Stimulated activated memory B cell treated with anti-CD40 and anti-IgM and Interleukin-4, amounts not matched to agents 10 μg/mL and 1 μg/mL and 100 μg/mL, for 72 hours (primary cell): ENCODE measurements at regions not wholly inside any gene's neighbourhood (a gene's known extent, or its start where the extent isn't known, plus 50 kb on each side); places are given as distances from the start of the nearest gene placed in this dataset.

Experiments
- ATAC-seq: fragments of 150-1000 bp; cut with Tn5 transposase; 2 replicates; pipeline ENCODE4 v1.10.0; 2021
- H3K27ac Mint-ChIP-seq: one replicate; pipeline ENCODE4 v1.8.0; 2022; ENCODE audit warnings: mild to moderate bottlenecking, mixed read lengths
- H3K27me3 Mint-ChIP-seq: one replicate; pipeline ENCODE4 v1.8.0; 2022; ENCODE audit warnings: mixed read lengths
- H3K36me3 Mint-ChIP-seq: one replicate; pipeline ENCODE4 v1.8.0; 2022; ENCODE audit warnings: mixed read lengths
- H3K4me1 Mint-ChIP-seq: one replicate; pipeline ENCODE4 v1.8.0; 2022; ENCODE audit warnings: mixed read lengths
- H3K4me3 Mint-ChIP-seq: one replicate; pipeline ENCODE4 v1.8.0; 2022; ENCODE audit warnings: mild to moderate bottlenecking, moderate library complexity, mixed read lengths
- H3K9me3 Mint-ChIP-seq: one replicate; pipeline ENCODE4 v1.8.0; 2022; ENCODE audit warnings: mixed read lengths

DNA sequence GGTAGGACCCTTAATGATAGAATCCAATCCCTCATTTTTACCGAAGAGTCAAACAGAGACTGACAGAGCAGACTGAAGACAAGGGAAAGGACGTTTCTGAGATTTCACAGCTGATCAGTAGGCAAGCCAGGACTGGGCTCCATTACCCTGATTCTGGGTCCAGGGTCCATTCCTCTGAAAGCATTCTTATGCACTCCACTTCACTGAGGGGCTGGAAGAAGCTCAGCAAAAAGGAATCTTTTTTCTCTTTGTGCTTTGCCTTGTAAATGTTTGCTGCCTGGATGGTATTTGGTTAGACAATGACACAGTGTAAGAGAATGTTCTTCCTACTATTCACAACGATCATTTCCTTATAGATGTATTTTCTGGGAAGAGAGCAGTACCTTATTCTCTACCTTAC is 331.3 kb upstream of the PROX1 start:
- Mint-ChIP-seq H3K36me3 (no peaks in the 10 kb centered on the region), H3K4me1 (no peaks in the 10 kb centered on the region), H3K4me3 (no peak overlapping the region), H3K27me3 (no peaks in the 10 kb centered on the region), H3K9me3 (peaks cover 2% of the 10 kb centered on the region), H3K27ac (no peak overlapping the region)
- ATAC-seq = no peak

- Mint-ChIP-seq H3K36me3 (no peaks in the 10 kb centered on the region), H3K4me3 (no peak overlapping the region), H3K27me3 (no peaks in the 10 kb centered on the region), H3K27ac (no peak overlapping the region), H3K4me1 (no peaks in the 10 kb centered on the region), H3K9me3 (peaks cover 2% of the 10 kb centered on the region)
- ATAC-seq = no peak
Observed at GRCh38 chr1:213657013-213657412, 330.8 kb upstream of the PROX1 start.

DNA sequence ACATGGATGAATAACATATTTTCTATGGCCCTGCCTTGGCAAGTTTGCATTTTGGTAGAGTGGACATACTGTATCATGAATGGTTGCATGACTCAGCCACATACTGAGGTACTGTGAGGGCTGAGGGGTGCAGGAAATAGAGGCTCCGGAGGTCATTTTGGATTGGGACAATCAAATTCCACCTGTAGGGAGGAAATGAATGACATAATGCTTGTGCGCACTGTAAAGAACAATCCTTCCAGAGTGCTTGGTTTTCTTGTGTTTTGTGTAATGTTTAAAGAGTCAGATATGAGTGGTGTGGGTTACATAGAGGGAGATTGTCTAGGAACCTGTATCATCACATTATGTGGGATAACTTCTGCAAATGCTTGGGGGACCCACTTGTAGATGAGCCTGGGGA is 329.9 kb upstream of the PROX1 start:
- Mint-ChIP-seq H3K9me3 (peaks cover 5% of the 10 kb centered on the region), H3K36me3 (no peaks in the 10 kb centered on the region), H3K27ac (no peak overlapping the region), H3K4me1 (no peaks in the 10 kb centered on the region), H3K27me3 (no peaks in the 10 kb centered on the region), H3K4me3 (no peak overlapping the region)
- ATAC-seq = no peak

DNA sequence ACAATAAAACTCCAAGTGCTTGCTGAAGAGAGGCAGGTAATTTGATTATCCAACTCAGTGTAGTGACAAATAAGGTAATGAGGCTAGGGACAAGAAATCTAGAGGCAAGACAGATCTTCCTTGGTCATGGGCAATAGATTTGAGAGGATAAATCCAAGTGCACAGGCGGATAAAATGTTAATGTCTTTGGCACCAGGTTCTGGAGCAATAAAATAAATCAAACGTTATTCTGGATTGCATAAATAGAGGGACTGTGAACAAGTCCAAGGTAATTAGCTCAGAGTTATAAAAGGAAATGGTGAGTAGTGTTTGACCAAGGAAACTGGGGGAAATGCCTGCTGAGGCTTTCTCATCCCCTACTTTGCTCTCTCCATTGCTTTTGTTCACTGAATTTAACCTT is 329.3 kb upstream of the PROX1 start:
- ATAC-seq = no peak
- Mint-ChIP-seq H3K36me3 (no peaks in the 10 kb centered on the region), H3K4me1 (no peaks in the 10 kb centered on the region), H3K27me3 (no peaks in the 10 kb centered on the region), H3K4me3 (no peak overlapping the region), H3K9me3 (peaks cover 5% of the 10 kb centered on the region), H3K27ac (no peak overlapping the region)

- Mint-ChIP-seq H3K27me3 (no peaks in the 10 kb centered on the region), H3K4me1 (no peaks in the 10 kb centered on the region), H3K9me3 (peaks cover 5% of the 10 kb centered on the region), H3K4me3 (no peak overlapping the region), H3K36me3 (no peaks in the 10 kb centered on the region), H3K27ac (no peak overlapping the region)
- no peak for ATAC-seq
Observed at GRCh38 chr1:213659580-213660547, 327.9 kb upstream of the PROX1 start.

- H3K36me3 Mint-ChIP-seq = no peaks in the 10 kb centered on the region
- no peak for ATAC-seq
- no peak overlapping the region for H3K4me3 Mint-ChIP-seq
- no peak overlapping the region for H3K27ac Mint-ChIP-seq
- no peaks in the 10 kb centered on the region for H3K27me3 Mint-ChIP-seq
- H3K4me1 Mint-ChIP-seq = no peaks in the 10 kb centered on the region
- H3K9me3 Mint-ChIP-seq = peaks cover 5% of the 10 kb centered on the region
Observed at GRCh38 chr1:213661302-213661701, 326.5 kb upstream of the PROX1 start.

DNA sequence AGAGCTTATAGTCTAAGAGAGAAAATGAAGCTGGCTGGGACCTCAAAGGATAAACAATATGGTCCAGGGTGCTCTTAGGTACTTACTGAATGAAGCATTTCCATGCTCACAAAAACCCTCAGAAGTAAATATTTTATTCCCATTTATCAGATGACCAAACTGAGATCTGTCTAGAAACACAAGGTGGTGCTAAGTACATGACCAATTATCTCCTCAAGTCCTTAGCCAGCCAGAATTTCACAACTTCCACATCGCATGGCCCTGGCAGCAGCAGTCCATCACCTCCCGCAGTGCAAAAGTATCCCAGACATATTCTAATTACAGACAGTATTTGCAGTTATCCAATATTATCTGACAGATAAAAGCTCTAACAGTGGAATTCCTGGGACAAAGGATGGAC is 321.7 kb upstream of the PROX1 start:
- Mint-ChIP-seq H3K9me3 (peaks cover 5% of the 10 kb centered on the region), H3K4me1 (no peaks in the 10 kb centered on the region), H3K27ac (no peak overlapping the region)

DNA sequence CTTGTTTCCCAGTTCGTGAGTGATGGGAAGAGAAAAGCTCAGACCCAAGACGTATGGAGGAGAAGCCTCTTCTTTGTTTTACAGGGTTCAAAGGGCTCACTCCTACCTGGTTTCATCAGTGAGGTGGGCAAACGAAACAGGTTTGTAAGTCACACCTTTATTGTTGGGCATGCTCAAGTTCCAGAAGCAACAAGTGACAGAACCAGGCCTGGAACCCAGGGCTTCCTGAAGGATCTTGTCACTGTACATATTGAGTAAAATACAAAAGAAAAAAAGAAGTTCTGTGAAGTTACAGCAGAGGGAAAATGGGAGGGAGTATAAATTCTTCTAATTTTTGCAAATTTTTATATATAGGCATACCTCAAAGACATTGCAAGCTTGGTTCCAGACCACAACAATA is 320.9 kb upstream of the PROX1 start:
- Mint-ChIP-seq H3K9me3 (peaks cover 4% of the 10 kb centered on the region), H3K36me3 (no peaks in the 10 kb centered on the region)

More for the DNA sequence above, 321.7 kb upstream of the PROX1 start:
- ATAC-seq = no peak
- Mint-ChIP-seq H3K36me3 (no peaks in the 10 kb centered on the region), H3K27me3 (no peaks in the 10 kb centered on the region), H3K4me3 (no peak overlapping the region)

GRCh38 chr1:213669512-213669911 is 318.3 kb upstream of the PROX1 start:
- Mint-ChIP-seq H3K27ac (no peak overlapping the region), H3K4me3 (no peak overlapping the region), H3K9me3 (peaks cover 4% of the 10 kb centered on the region), H3K27me3 (no peaks in the 10 kb centered on the region), H3K4me1 (no peaks in the 10 kb centered on the region), H3K36me3 (no peaks in the 10 kb centered on the region)
- ATAC-seq = no peak

More for the DNA sequence above, 320.9 kb upstream of the PROX1 start:
- Mint-ChIP-seq H3K27ac (no peak overlapping the region), H3K4me3 (no peak overlapping the region), H3K27me3 (no peaks in the 10 kb centered on the region), H3K4me1 (no peaks in the 10 kb centered on the region)
- ATAC-seq = no peak

DNA sequence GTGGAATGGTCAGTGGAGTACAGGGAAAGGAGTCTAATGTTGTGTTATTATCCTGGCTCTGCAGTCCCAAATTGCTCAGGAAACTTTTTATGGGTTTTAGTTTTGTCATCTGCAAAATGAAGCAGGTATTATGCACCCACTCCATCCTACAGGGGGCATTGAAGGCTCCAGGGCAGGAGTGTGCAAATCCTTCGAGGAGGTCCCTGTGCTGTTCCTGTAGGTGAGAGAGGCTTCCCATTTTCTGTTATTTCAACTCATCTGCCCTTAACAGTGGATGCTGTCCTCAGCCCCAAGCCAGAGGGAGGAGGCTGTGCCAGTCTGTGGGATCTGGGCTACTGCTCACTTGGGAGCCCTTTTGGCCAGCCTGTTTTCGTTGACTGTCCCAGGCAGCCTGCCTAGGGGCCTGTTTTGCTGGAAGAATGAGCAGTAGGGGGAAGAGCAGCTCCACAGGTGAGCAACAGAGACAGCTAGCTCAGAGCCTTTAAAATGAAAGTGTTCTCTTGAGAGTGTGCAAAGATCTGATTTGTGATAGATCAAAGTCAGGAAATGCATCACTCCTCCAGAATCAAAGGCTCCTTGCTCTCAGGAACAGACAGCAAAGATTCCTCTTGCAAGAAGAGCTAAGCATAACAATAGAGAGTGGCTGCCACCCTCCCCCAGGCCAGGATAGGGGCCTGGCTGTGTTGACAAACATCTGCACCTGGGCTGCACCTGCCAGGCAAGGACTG is 317.6 kb upstream of the PROX1 start:
- Mint-ChIP-seq H3K36me3 (no peaks in the 10 kb centered on the region), H3K27ac (no peak overlapping the region), H3K27me3 (no peaks in the 10 kb centered on the region), H3K4me3 (no peak overlapping the region), H3K4me1 (no peaks in the 10 kb centered on the region), H3K9me3 (peaks cover 4% of the 10 kb centered on the region)
- peak; percentile 12 for ATAC-seq

- H3K36me3 Mint-ChIP-seq = no peaks in the 10 kb centered on the region
- H3K27ac Mint-ChIP-seq = no peak overlapping the region
- H3K4me3 Mint-ChIP-seq = no peak overlapping the region
- ATAC-seq = no peak
- peaks cover 4% of the 10 kb centered on the region for H3K9me3 Mint-ChIP-seq
- H3K27me3 Mint-ChIP-seq = no peaks in the 10 kb centered on the region
- H3K4me1 Mint-ChIP-seq = no peaks in the 10 kb centered on the region
Observed at GRCh38 chr1:213670692-213671023, 317.1 kb upstream of the PROX1 start.

DNA sequence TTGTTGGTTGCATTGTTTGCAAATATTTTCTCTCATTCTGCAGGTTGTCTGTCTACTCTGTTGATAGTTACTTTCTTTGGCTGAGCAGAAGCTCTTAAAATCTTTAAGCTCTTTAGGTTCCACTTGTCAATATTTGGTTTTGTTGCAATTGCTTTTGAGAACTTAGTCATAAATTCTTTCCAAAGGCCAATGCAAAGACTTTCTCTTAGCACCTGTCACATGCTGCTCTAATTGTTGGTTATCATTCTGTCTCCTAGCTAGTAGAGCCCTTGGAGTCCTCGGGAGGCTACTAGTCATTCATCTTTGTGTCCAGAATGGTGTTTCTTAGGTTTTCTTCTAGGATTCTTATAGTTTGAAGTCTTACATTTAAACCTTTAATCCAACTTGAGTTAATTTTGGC is 312.7 kb upstream of the PROX1 start:
- ATAC-seq = no peak
- Mint-ChIP-seq H3K4me3 (no peak overlapping the region), H3K9me3 (peaks cover 4% of the 10 kb centered on the region), H3K4me1 (no peaks in the 10 kb centered on the region), H3K27me3 (no peaks in the 10 kb centered on the region), H3K36me3 (no peaks in the 10 kb centered on the region), H3K27ac (no peak overlapping the region)

GRCh38 chr1:213676736-213677135 is 311.0 kb upstream of the PROX1 start:
- Mint-ChIP-seq H3K27me3 (no peaks in the 10 kb centered on the region), H3K4me3 (no peak overlapping the region), H3K27ac (no peak overlapping the region), H3K36me3 (no peaks in the 10 kb centered on the region), H3K4me1 (no peaks in the 10 kb centered on the region), H3K9me3 (peaks cover 4% of the 10 kb centered on the region)
- ATAC-seq = no peak

DNA sequence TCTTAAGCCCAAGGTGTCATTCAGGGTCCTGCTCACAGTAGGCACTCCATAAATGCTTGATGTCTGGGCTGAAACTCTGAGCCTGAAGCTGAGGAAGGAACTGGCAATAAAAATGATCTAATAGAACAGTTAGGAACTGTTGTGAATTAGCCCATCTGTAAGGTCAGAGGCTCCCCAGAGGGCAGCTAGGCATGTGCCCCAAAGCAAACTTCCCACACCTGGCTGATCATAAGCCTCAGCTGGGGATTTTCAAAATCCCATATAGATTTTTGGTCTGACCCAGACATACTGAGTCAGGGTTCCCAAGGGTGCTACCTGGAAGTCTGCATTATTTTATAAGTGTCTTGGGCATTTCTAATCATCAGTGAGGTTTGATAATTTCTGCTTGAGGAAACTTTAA is 309.4 kb upstream of the PROX1 start:
- Mint-ChIP-seq H3K27ac (no peak overlapping the region), H3K4me3 (no peak overlapping the region), H3K27me3 (no peaks in the 10 kb centered on the region), H3K9me3 (no peaks in the 10 kb centered on the region), H3K4me1 (no peaks in the 10 kb centered on the region), H3K36me3 (no peaks in the 10 kb centered on the region)
- no peak for ATAC-seq

DNA sequence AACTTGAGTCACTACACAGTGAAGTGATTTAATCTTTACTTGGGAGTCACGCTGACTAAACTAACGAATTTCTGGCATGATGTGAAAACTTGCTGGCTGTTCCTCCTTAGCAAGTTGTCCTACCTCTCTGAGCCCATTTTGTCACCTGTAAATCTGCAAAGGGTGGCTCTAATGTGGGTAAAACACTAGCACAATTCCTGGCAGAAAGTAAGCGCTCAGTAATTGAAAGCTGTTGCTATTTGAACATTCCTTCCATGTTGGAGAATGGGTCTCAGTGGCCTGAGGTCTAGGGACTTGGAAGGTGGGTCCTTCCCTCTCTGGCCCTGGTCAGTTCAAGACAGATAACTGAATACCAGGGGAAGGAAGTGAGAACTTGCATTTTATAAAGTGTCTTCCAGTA is 309.0 kb upstream of the PROX1 start:
- Mint-ChIP-seq H3K4me1 (no peaks in the 10 kb centered on the region), H3K36me3 (no peaks in the 10 kb centered on the region), H3K4me3 (no peak overlapping the region), H3K27ac (no peak overlapping the region), H3K27me3 (no peaks in the 10 kb centered on the region), H3K9me3 (no peaks in the 10 kb centered on the region)
- ATAC-seq = no peak

- H3K4me1 Mint-ChIP-seq = no peaks in the 10 kb centered on the region
- no peaks in the 10 kb centered on the region for H3K9me3 Mint-ChIP-seq
- ATAC-seq = no peak
- H3K4me3 Mint-ChIP-seq = no peak overlapping the region
- no peaks in the 10 kb centered on the region for H3K27me3 Mint-ChIP-seq
- H3K36me3 Mint-ChIP-seq = no peaks in the 10 kb centered on the region
- H3K27ac Mint-ChIP-seq = no peak overlapping the region
Observed at GRCh38 chr1:213679153-213679552, 308.6 kb upstream of the PROX1 start.
